ENCODE measurements at regions not wholly inside any gene's neighbourhood (a gene's known extent, or its start where the extent isn't known, plus 50 kb on each side); places are given as distances from the start of the nearest gene placed in this dataset.

GRCh38 chr6:45772886-45773495 is 242.7 kb downstream of the CLIC5 start:
- dilution Hi-C loops (cut with MboI; ENCODE audit: extremely low pct_ligation_motif_present, low sequenced_read_pairs) = no loop called here
- no peak for FAIRE-seq

GRCh38 chr6:45772051-45772450 is 243.6 kb downstream of the CLIC5 start:
- no peak for TF ChIP-seq CTCF (optimal IDR thresholded peaks at IDR 0.05 in 1 of 3, IDR thresholded peaks at IDR 0.05 in 1 of 3, conservative IDR thresholded peaks at IDR 0.05 in 1 of 3; ENCODE audit: extremely low read depth in 1 of 3, insufficient read depth in 2 of 3, low read length in 3 of 3)
- TF ChIP-seq EZH2 (IDR thresholded peaks at IDR 0.05; ENCODE audit: low read length) = no peak
- no peak overlapping the region for H3K27ac ChIP-seq (ENCODE audit: control insufficient read depth, insufficient read depth, low read length)
- H3K9ac ChIP-seq (ENCODE audit: control insufficient read depth, extremely low read depth, insufficient read depth, low read length) = no peak overlapping the region
- FAIRE-seq (no peak), DNase-seq (ENCODE audit: low read depth, low spot score) (no peak)
- no peak overlapping the region for H3K4me2 ChIP-seq (ENCODE audit: control insufficient read depth, extremely low read depth, insufficient read depth, low read depth, low read length)
- no peaks in the 10 kb centered on the region for H3K4me1 ChIP-seq (ENCODE audit: control insufficient read depth, extremely low read depth, insufficient read depth, low read length)
- no peak overlapping the region for H3K4me3 ChIP-seq (ENCODE audit: control insufficient read depth in 2 of 3, extremely low read depth in 1 of 3, insufficient read depth in 2 of 3, low read depth in 1 of 3, low read length in 3 of 3)
- H3K9me1 ChIP-seq (ENCODE audit: control insufficient read depth, extremely low read depth, insufficient read depth, low read length) = no peaks in the 10 kb centered on the region
- H3K36me3 ChIP-seq (ENCODE audit: control insufficient read depth in 2 of 2, extremely low read depth in 1 of 2, insufficient read depth in 2 of 2, low read length in 2 of 2) = no peaks in the 10 kb centered on the region
- H3K9me3 ChIP-seq (ENCODE audit: control insufficient read depth, low read depth, low read length) = no peaks in the 10 kb centered on the region
- dilution Hi-C loops (cut with MboI; ENCODE audit: extremely low pct_ligation_motif_present, low sequenced_read_pairs) = no loop called here
- H3K27me3 ChIP-seq (ENCODE audit: control insufficient read depth, extremely low read depth, insufficient read depth, low read length) = no peaks in the 10 kb centered on the region
- no peaks in the 10 kb centered on the region for H3K79me2 ChIP-seq (ENCODE audit: control insufficient read depth, insufficient read depth, low read length)
- no peak overlapping the region for H2AFZ ChIP-seq (ENCODE audit: control insufficient read depth, low read length)
- H4K20me1 ChIP-seq (ENCODE audit: control insufficient read depth, extremely low read depth, insufficient read depth, low read length) = no peaks in the 10 kb centered on the region

More at GRCh38 chr6:45772886-45773495, 242.7 kb downstream of the CLIC5 start:
- Histone ChIP-seq H3K4me3 (ENCODE audit: control insufficient read depth in 2 of 3, extremely low read depth in 1 of 3, insufficient read depth in 2 of 3, low read depth in 1 of 3, low read length in 3 of 3) (no peak overlapping the region), H3K27ac (ENCODE audit: control insufficient read depth, insufficient read depth, low read length) (no peak overlapping the region), H3K36me3 (ENCODE audit: control insufficient read depth in 2 of 2, extremely low read depth in 1 of 2, insufficient read depth in 2 of 2, low read length in 2 of 2) (no peaks in the 10 kb centered on the region), H3K9me3 (ENCODE audit: control insufficient read depth, low read depth, low read length) (no peaks in the 10 kb centered on the region), H3K27me3 (ENCODE audit: control insufficient read depth, extremely low read depth, insufficient read depth, low read length) (no peaks in the 10 kb centered on the region), H3K9ac (ENCODE audit: control insufficient read depth, extremely low read depth, insufficient read depth, low read length) (no peak overlapping the region), H3K79me2 (ENCODE audit: control insufficient read depth, insufficient read depth, low read length) (no peaks in the 10 kb centered on the region), H3K9me1 (ENCODE audit: control insufficient read depth, extremely low read depth, insufficient read depth, low read length) (no peaks in the 10 kb centered on the region), H3K4me2 (ENCODE audit: control insufficient read depth, extremely low read depth, insufficient read depth, low read depth, low read length) (no peak overlapping the region), H3K4me1 (ENCODE audit: control insufficient read depth, extremely low read depth, insufficient read depth, low read length) (no peaks in the 10 kb centered on the region), H4K20me1 (ENCODE audit: control insufficient read depth, extremely low read depth, insufficient read depth, low read length) (no peaks in the 10 kb centered on the region), H2AFZ (ENCODE audit: control insufficient read depth, low read length) (no peak overlapping the region)
- TF ChIP-seq CTCF (optimal IDR thresholded peaks at IDR 0.05 in 1 of 3, IDR thresholded peaks at IDR 0.05 in 1 of 3, conservative IDR thresholded peaks at IDR 0.05 in 1 of 3; ENCODE audit: extremely low read depth in 1 of 3, insufficient read depth in 2 of 3, low read length in 3 of 3) (no peak), EZH2 (IDR thresholded peaks at IDR 0.05; ENCODE audit: low read length) (no peak)
- no peak for DNase-seq (ENCODE audit: low read depth, low spot score)
